K562 (cell line): ENCODE measurements at regions not wholly inside any gene's neighbourhood (a gene's known extent, or its start where the extent isn't known, plus 50 kb on each side); places are given as distances from the start of the nearest gene placed in this dataset.

Source experiments
- BHLHE40 ChIP-seq: IDR thresholded peaks from 2 replicates; pipeline ENCODE4 v1.6.1; 2011; ENCODE audit warnings: low read length, improper control_type of control experiment
- CREB1 ChIP-seq, 2 experiments: sonication (generic) in 1 of 2; formaldehyde crosslinking in 1 of 2; IDR thresholded peaks; 2 replicates each; pipeline versions ENCODE4 v1.6.1 to v1.8.0; 2012 to 2022; ENCODE audit warnings: inconsistent platforms in 1 of 2, mild to moderate bottlenecking in 1 of 2, missing genetic modification reagents in 1 of 2, moderate library complexity in 1 of 2
- ELK3 ChIP-seq: fragments of 450-650 bp; formaldehyde crosslinking; IDR thresholded peaks from 2 replicates; pipeline ENCODE4 v1.4.0; 2020; ENCODE audit warnings: mild to moderate bottlenecking
- ETV6 ChIP-seq, 3 experiments: fragments of 150-350 bp in 1 of 3; sonication (generic) in 1 of 3; formaldehyde crosslinking in 1 of 3; IDR thresholded peaks; 2 replicates each; pipeline versions ENCODE4 v1.6.1 to v1.8.0; 2014 to 2022; ENCODE audit warnings: borderline replicate concordance in 2 of 3, low read depth in 2 of 3, antibody characterized with exemption in 1 of 3, low read length in 1 of 3, mild to moderate bottlenecking in 1 of 3, missing genetic modification reagents in 1 of 3
- FOS ChIP-seq: IDR thresholded peaks from 3 replicates; pipeline ENCODE4 v1.6.1; 2011; ENCODE audit not compliant: insufficient read length; ENCODE audit errors: extremely low read depth
- HES1 ChIP-seq: fragments of 450-650 bp; IDR thresholded peaks from 2 replicates; pipeline ENCODE4 v1.6.1; 2016; ENCODE audit warnings: low read depth, mild to moderate bottlenecking, moderate library complexity
- MAFF ChIP-seq: IDR thresholded peaks from 2 replicates; pipeline ENCODE4 v1.6.1; 2012; ENCODE audit warnings: low read length, improper control_type of control experiment
- MCM7 ChIP-seq, 2 experiments: fragments of 450-650 bp; IDR thresholded peaks; 2 replicates each; pipeline ENCODE4 v1.6.1; 2016 to 2018
- NEUROD1 ChIP-seq: fragments of 150-350 bp; IDR thresholded peaks from 2 replicates; pipeline ENCODE4 v1.6.1; 2014; ENCODE audit warnings: borderline replicate concordance, low read length, low read depth; ENCODE audit not compliant: partially characterized antibody
- PHB ChIP-seq: fragments of 250-450 bp; sonication (Bioruptor Pico); IDR thresholded peaks from 2 replicates; pipeline ENCODE4 v1.5.0; 2021
- POLR3A ChIP-seq: IDR thresholded peaks from 2 replicates; pipeline ENCODE4 v1.6.1; 2011; ENCODE audit warnings: borderline replicate concordance, mild to moderate bottlenecking, moderate library complexity; ENCODE audit not compliant: insufficient read length, insufficient read depth; ENCODE audit errors: extremely low read depth
- RAD51 ChIP-seq: fragments of 450-650 bp; IDR thresholded peaks from 2 replicates; pipeline ENCODE4 v1.7.1; 2016; ENCODE audit warnings: low read depth, mild to moderate bottlenecking, borderline replicate concordance
- RCOR1 ChIP-seq, 2 experiments: IDR thresholded peaks; 2 replicates each; pipeline ENCODE4 v1.6.1; 2012; ENCODE audit warnings: low read depth in 2 of 2, low read length in 2 of 2, borderline replicate concordance in 1 of 2, improper control_type of control experiment in 1 of 2
- REST ChIP-seq, 2 experiments: fragments of 450-650 bp; formaldehyde crosslinking in 1 of 2; IDR thresholded peaks; 2 replicates each; pipeline versions ENCODE4 v1.4.0 to v1.6.1; 2014 to 2020; ENCODE audit warnings: mild to moderate bottlenecking in 2 of 2, borderline replicate concordance in 1 of 2, low read depth in 1 of 2
- TCFL5 ChIP-seq: fragments of 250-450 bp; sonication (Bioruptor Pico); conservative IDR thresholded peaks from 2 replicates; pipeline ENCODE4 v1.6.1; 2021; ENCODE audit warnings: mild to moderate bottlenecking, moderate library complexity, matching md5 sums
- ZNF280B ChIP-seq: fragments of 250-450 bp; sonication (Bioruptor Pico); IDR thresholded peaks from 2 replicates; pipeline ENCODE4 v1.5.1; 2021; ENCODE audit warnings: mild to moderate bottlenecking
- ZNF586 ChIP-seq: fragments of 450-650 bp; formaldehyde crosslinking; conservative IDR thresholded peaks from 2 replicates; pipeline ENCODE4 v1.4.0; 2020; ENCODE audit warnings: mild to moderate bottlenecking, moderate library complexity

- TF ChIP-seq REST (IDR thresholded peaks at IDR 0.05; ENCODE audit: borderline replicate concordance), result no peak
- TF ChIP-seq REST (CRISPR knock-in tag; IDR thresholded peaks at IDR 0.05; ENCODE audit: low read depth), result no peak
- no peak for TF ChIP-seq POLR3A
- no peak for TF ChIP-seq RCOR1 (IDR thresholded peaks at IDR 0.05; ENCODE audit: borderline replicate concordance in 1 of 2, low read depth in 2 of 2, low read length in 2 of 2)
- TF ChIP-seq ETV6 (IDR thresholded peaks at IDR 0.05; ENCODE audit: borderline replicate concordance in 1 of 2, low read depth in 2 of 2, low read length in 1 of 2), result no peak
- TF ChIP-seq ETV6 (CRISPR knock-in tag; IDR thresholded peaks at IDR 0.05; ENCODE audit: borderline replicate concordance), result no peak
- peak; percentile 83; the same call in 1 of the 2 replicates for TF ChIP-seq ELK3 (CRISPR knock-in tag)
- TF ChIP-seq RAD51, result no peak
- no peak for TF ChIP-seq MAFF
- TF ChIP-seq FOS, result no peak
- no peak for TF ChIP-seq NEUROD1
- TF ChIP-seq MCM7 (IDR thresholded peaks at IDR 0.05), result no peak
- no peak; the same call in 1 of the 2 replicates for TF ChIP-seq TCFL5 (CRISPR knock-in tag)
- TF ChIP-seq PHB (CRISPR knock-in tag), result 0 out of 2 replicates have a peak, but pooled peaks have one; percentile 59
- no peak for TF ChIP-seq HES1
- TF ChIP-seq BHLHE40, result no peak
- TF ChIP-seq ZNF280B, result no peak
- no peak for TF ChIP-seq ZNF586
- no peak for TF ChIP-seq CREB1 (IDR thresholded peaks at IDR 0.05)
- TF ChIP-seq CREB1 (CRISPR knock-in tag; IDR thresholded peaks at IDR 0.05), result no peak
These were observed 200.8 kb upstream of the NEBL start (continued) for GRCh38 chr10:21097926-21098355.
